ENCODE measurements at regions not wholly inside any gene's neighbourhood (a gene's known extent, or its start where the extent isn't known, plus 50 kb on each side); places are given as distances from the start of the nearest gene placed in this dataset.

- DNase-seq (ENCODE audit: low spot score), result no peak
- POLR2A ChIA-PET (ENCODE audit: low non-redundant PET), result no interaction called here
- CTCF ChIA-PET, result interaction anchor here (0.9 kb wide), 1 partner anchor 150 kb away, joined by 3 read pairs; no protein-coding TSS in a partner anchor
- no peak overlapping the region for H3K27ac ChIP-seq
- no peak for TF ChIP-seq CTCF (conservative IDR thresholded peaks at IDR 0.05; ENCODE audit: low read depth)
Measured at GRCh38 chr2:122899614-122900013, 1125.5 kb upstream of the CNTNAP5 start.

GRCh38 chr2:122905431-122905830 lies 1119.7 kb upstream of the CNTNAP5 start:
- no peak for TF ChIP-seq CTCF (conservative IDR thresholded peaks at IDR 0.05; ENCODE audit: low read depth)
- POLR2A ChIA-PET (ENCODE audit: low non-redundant PET), result no interaction called here

GRCh38 chr2:122908159-122908558 lies 1116.9 kb upstream of the CNTNAP5 start:
- ChIA-PET CTCF (no interaction called here), POLR2A (ENCODE audit: low non-redundant PET) (no interaction called here)
- no peak for DNase-seq (ENCODE audit: low spot score)
- no peak overlapping the region for H3K27ac ChIP-seq
- no peak for TF ChIP-seq CTCF (conservative IDR thresholded peaks at IDR 0.05; ENCODE audit: low read depth)

More at GRCh38 chr2:122905431-122905830, 1119.7 kb upstream of the CNTNAP5 start:
- no peak overlapping the region for H3K27ac ChIP-seq
- no peak for DNase-seq (ENCODE audit: low spot score)
- CTCF ChIA-PET, result no interaction called here

GRCh38 chr2:122927197-122927596 lies 1097.9 kb upstream of the CNTNAP5 start:
- no peak for TF ChIP-seq CTCF (conservative IDR thresholded peaks at IDR 0.05; ENCODE audit: low read depth)
- CTCF ChIA-PET, result no interaction called here
- no peak overlapping the region for H3K27ac ChIP-seq
- DNase-seq (ENCODE audit: low spot score), result no peak
- POLR2A ChIA-PET (ENCODE audit: low non-redundant PET), result no interaction called here

GRCh38 chr2:122927710-122928557 lies 1097.2 kb upstream of the CNTNAP5 start:
- no peak for DNase-seq (ENCODE audit: low spot score)
- H3K27ac ChIP-seq, result no peak overlapping the region
- ChIA-PET POLR2A (ENCODE audit: low non-redundant PET) (no interaction called here), CTCF (no interaction called here)
- TF ChIP-seq CTCF (conservative IDR thresholded peaks at IDR 0.05; ENCODE audit: low read depth), result no peak

GRCh38 chr2:122929347-122929746 lies 1095.7 kb upstream of the CNTNAP5 start:
- no peak overlapping the region for H3K27ac ChIP-seq
- POLR2A ChIA-PET (ENCODE audit: low non-redundant PET), result no interaction called here
- no peak for TF ChIP-seq CTCF (conservative IDR thresholded peaks at IDR 0.05; ENCODE audit: low read depth)
- CTCF ChIA-PET, result no interaction called here
- no peak for DNase-seq (ENCODE audit: low spot score)
